ENCODE measurements at regions not wholly inside any gene's neighbourhood (a gene's known extent, or its start where the extent isn't known, plus 50 kb on each side); places are given as distances from the start of the nearest gene placed in this dataset.

- ATAC-seq (no peak), DNase-seq (no peak)
- POLR2A ChIA-PET: no interaction called here
- Mint-ChIP-seq H3K9me3 (no peaks in the 10 kb centered on the region), H3K27me3 (peaks cover 11 to 55% (median 22%) of the 10 kb centered on the region in 5 donors), H3K36me3 (no peaks in the 10 kb centered on the region), H3K4me3 (no peak overlapping the region), H3K27ac (no peak overlapping the region), H3K4me1 (peaks cover 0 to 2% (median 0%) of the 10 kb centered on the region in 4 donors)
These were observed 601.2 kb downstream of the CDH26 start for GRCh38 chr20:60559462-60559861.

GRCh38 chr20:60561052-60561451 lies 602.8 kb downstream of the CDH26 start:
- DNase-seq: no peak
- ATAC-seq: no peak
- Mint-ChIP-seq H3K4me1 (peaks cover 0 to 2% (median 0%) of the 10 kb centered on the region in 4 donors), H3K9me3 (no peaks in the 10 kb centered on the region), H3K27me3 (peaks cover 8 to 57% (median 17%) of the 10 kb centered on the region in 5 donors), H3K4me3 (no peak overlapping the region), H3K36me3 (no peaks in the 10 kb centered on the region), H3K27ac (no peak overlapping the region)
- POLR2A ChIA-PET: no interaction called here

DNA sequence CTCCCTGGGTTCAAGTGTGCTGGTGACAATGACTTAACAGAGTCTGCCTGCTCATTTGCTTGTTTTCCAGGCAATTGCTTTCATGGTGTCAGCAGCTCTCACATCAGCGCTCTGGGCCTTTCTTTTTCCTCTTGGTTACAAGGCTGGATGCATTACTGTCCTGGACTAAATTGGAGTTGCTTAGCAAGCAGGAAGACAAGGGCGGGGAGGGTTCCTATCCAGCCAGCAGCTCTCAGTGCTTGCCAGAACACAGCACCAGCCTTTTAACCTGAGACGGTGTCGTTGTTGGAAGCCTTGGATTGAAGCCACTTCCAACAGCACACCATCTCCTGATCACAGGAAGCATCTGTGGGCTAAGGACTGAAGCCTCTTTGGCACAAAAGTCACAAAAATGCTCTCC lies 606.9 kb downstream of the CDH26 start:
- no peaks in the 10 kb centered on the region for H3K9me3 Mint-ChIP-seq
- no peak for ATAC-seq
- peaks cover 4 to 30% (median 7%) of the 10 kb centered on the region in 5 donors for H3K27me3 Mint-ChIP-seq
- no peak for DNase-seq
- H3K4me3 Mint-ChIP-seq: no peak overlapping the region
- POLR2A ChIA-PET: no interaction called here
- no peak overlapping the region for H3K27ac Mint-ChIP-seq
- H3K4me1 Mint-ChIP-seq: peaks cover 0 to 2% (median 0%) of the 10 kb centered on the region in 4 donors
- no peaks in the 10 kb centered on the region for H3K36me3 Mint-ChIP-seq

DNA sequence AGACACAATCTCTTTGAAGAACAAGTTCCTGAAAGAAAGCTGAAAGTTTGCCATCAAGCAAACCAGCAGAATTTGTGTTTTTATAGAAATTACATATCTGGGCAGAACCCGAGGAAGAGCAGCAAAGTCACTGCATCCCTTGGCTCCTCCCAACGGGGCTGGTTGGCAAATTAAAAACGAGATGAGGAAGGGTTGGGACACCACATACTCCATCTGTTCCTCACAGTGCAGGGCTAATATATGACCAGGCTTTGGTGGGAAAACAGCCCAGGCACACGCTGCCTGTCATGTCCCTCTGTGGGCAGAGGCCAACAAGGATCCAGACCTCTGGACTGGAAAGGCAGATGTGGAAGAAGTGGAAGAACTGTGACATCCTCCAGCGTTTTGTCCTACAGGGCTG lies 607.3 kb downstream of the CDH26 start:
- Mint-ChIP-seq H3K36me3 (no peaks in the 10 kb centered on the region), H3K4me1 (peaks cover 0 to 2% (median 0%) of the 10 kb centered on the region in 4 donors), H3K27me3 (peaks cover 2 to 30% (median 5%) of the 10 kb centered on the region in 5 donors), H3K4me3 (no peak overlapping the region), H3K27ac (no peak overlapping the region), H3K9me3 (no peaks in the 10 kb centered on the region)
- no peak for DNase-seq
- POLR2A ChIA-PET: no interaction called here
- ATAC-seq: no peak

GRCh38 chr20:60569116-60569515 lies 610.9 kb downstream of the CDH26 start:
- POLR2A ChIA-PET: no interaction called here
- Mint-ChIP-seq H3K9me3 (no peaks in the 10 kb centered on the region), H3K36me3 (no peaks in the 10 kb centered on the region), H3K4me1 (peaks cover 0 to 2% (median 0%) of the 10 kb centered on the region in 4 donors), H3K4me3 (no peak overlapping the region), H3K27ac (no peak overlapping the region), H3K27me3 (peaks cover 0 to 23% (median 2%) of the 10 kb centered on the region in 5 donors)
- DNase-seq (no peak), ATAC-seq (no peak)

GRCh38 chr20:60570481-60571277 lies 612.5 kb downstream of the CDH26 start:
- Mint-ChIP-seq H3K4me3 (no peak overlapping the region), H3K27me3 (peaks cover 0 to 9% (median 2%) of the 10 kb centered on the region in 5 donors), H3K27ac (no peak overlapping the region), H3K36me3 (no peaks in the 10 kb centered on the region), H3K9me3 (peaks cover 0 to 3% (median 0%) of the 10 kb centered on the region in 9 donors), H3K4me1 (no peaks in the 10 kb centered on the region)
- no peak for ATAC-seq
- POLR2A ChIA-PET: no interaction called here
- no peak for DNase-seq

DNA sequence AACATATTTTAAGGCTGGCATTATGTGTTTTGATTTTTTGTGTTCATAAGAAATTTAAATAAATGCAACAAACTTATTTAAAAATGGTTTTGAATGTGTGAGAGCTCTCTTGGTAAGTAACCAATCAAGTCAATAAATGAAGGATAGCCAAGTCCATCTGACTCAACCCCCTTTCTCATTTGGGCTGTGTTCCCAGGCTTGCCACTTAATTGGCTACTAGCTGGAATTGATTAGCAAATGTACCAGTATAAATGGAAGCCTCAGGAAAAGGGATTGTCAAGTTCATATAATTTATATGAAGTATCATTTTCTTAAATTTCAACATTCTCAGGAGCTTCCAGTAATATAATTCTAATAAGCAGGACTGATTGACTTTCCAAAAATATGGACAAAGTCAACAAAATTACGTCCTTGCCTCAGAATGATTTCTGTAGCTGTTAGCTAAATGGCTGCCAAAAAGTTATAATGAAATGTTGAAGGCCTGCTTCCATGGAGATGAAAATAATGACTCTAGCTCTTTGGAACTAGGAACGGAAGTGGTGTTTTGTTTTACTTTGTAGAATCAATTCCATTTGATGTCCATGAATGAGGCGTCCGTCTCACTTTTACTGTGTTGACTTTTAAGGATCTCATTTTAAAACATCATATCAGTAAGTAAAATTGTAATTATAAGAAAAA lies 614.9 kb downstream of the CDH26 start:
- Mint-ChIP-seq H3K36me3 (no peaks in the 10 kb centered on the region), H3K4me1 (no peaks in the 10 kb centered on the region), H3K9me3 (peaks cover 0 to 3% (median 0%) of the 10 kb centered on the region in 9 donors), H3K4me3 (no peak overlapping the region), H3K27me3 (peaks cover 0 to 9% (median 3%) of the 10 kb centered on the region in 5 donors), H3K27ac (no peak overlapping the region)
- POLR2A ChIA-PET: no interaction called here
- DNase-seq (no peak), ATAC-seq (no peak)

- Mint-ChIP-seq H3K4me1 (no peaks in the 10 kb centered on the region), H3K9me3 (peaks cover 0 to 3% (median 0%) of the 10 kb centered on the region in 9 donors), H3K36me3 (no peaks in the 10 kb centered on the region), H3K27me3 (peaks cover 0 to 6% (median 0%) of the 10 kb centered on the region in 5 donors), H3K4me3 (no peak overlapping the region), H3K27ac (no peak overlapping the region)
- POLR2A ChIA-PET: no interaction called here
- DNase-seq (no peak), ATAC-seq (no peak)
These were observed 618.0 kb downstream of the CDH26 start for GRCh38 chr20:60576236-60576635.

DNA sequence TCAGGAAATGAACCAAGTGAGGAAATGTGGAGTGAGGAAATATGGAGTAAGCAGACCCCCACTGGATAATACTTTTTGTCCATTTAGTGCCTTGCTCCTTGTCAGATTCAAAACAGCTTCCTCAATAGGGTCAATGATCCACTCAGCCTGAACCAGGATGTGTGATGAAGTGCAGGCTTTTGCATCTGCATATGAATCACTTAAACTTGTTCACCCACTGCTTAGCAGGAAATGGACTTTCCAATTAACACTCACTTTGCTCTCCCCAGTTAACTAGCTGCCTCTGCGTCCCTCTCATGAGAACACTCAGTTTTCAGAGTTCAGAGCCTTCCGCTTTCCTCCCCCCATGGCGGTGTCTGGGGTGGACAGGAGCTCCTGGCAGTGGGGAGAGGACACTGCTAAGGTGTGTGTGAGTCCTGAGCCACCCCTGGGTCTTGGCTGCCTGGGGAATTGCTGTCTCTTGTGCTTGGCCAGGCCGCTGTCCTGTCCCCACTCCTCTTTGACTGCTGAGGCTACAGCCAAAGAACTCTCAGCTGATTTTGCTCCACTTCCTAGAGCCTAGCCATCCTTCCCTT lies 621.8 kb downstream of the CDH26 start:
- Mint-ChIP-seq H3K27me3 (peaks cover 0 to 6% (median 0%) of the 10 kb centered on the region in 5 donors), H3K4me3 (no peak overlapping the region), H3K36me3 (no peaks in the 10 kb centered on the region), H3K27ac (no peak overlapping the region), H3K4me1 (no peaks in the 10 kb centered on the region), H3K9me3 (no peaks in the 10 kb centered on the region)
- DNase-seq (no peak), ATAC-seq (no peak)
- POLR2A ChIA-PET: no interaction called here

- peaks cover 0 to 6% (median 2%) of the 10 kb centered on the region in 5 donors for H3K27me3 Mint-ChIP-seq
- no peak overlapping the region for H3K27ac Mint-ChIP-seq
- H3K4me3 Mint-ChIP-seq: no peak overlapping the region
- no peaks in the 10 kb centered on the region for H3K9me3 Mint-ChIP-seq
- H3K36me3 Mint-ChIP-seq: no peaks in the 10 kb centered on the region
- no peak for ATAC-seq
- POLR2A ChIA-PET: no interaction called here
- H3K4me1 Mint-ChIP-seq: no peaks in the 10 kb centered on the region
- DNase-seq: no peak
These were observed 623.4 kb downstream of the CDH26 start for GRCh38 chr20:60581606-60582115.

GRCh38 chr20:60583741-60584140 lies 625.5 kb downstream of the CDH26 start:
- no peaks in the 10 kb centered on the region for H3K9me3 Mint-ChIP-seq
- no peaks in the 10 kb centered on the region for H3K36me3 Mint-ChIP-seq
- DNase-seq: no peak
- POLR2A ChIA-PET: no interaction called here
- peaks cover 0 to 9% (median 3%) of the 10 kb centered on the region in 5 donors for H3K27me3 Mint-ChIP-seq
- H3K4me3 Mint-ChIP-seq: no peak overlapping the region
- ATAC-seq: no peak
- H3K4me1 Mint-ChIP-seq: no peaks in the 10 kb centered on the region
- no peak overlapping the region for H3K27ac Mint-ChIP-seq

DNA sequence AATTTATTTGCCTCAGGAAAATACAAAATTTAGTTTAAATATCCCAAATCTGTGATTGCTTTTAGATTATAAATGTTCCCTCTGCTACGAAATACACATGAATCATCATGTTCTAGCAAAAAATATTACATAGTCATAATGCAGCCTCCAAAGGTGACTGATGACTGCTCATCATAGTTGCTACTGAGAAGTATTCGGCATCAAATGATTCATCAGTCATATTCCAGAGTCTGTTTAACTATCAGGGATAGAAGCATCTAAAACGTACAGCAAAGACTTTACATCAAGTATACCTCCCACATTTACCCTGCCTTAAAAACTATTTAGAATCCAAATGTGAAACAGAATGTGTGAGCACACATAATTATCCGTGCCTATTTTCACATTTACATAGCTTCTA lies 626.0 kb downstream of the CDH26 start:
- DNase-seq: no peak
- Mint-ChIP-seq H3K27me3 (peaks cover 0 to 14% (median 6%) of the 10 kb centered on the region in 5 donors), H3K27ac (no peak overlapping the region), H3K36me3 (no peaks in the 10 kb centered on the region), H3K9me3 (no peaks in the 10 kb centered on the region), H3K4me3 (no peak overlapping the region), H3K4me1 (no peaks in the 10 kb centered on the region)
- no peak for ATAC-seq
- POLR2A ChIA-PET: no interaction called here

GRCh38 chr20:60585651-60586050 lies 627.4 kb downstream of the CDH26 start:
- Mint-ChIP-seq H3K36me3 (no peaks in the 10 kb centered on the region), H3K9me3 (no peaks in the 10 kb centered on the region), H3K4me3 (no peak overlapping the region), H3K4me1 (no peaks in the 10 kb centered on the region), H3K27me3 (peaks cover 0 to 22% (median 6%) of the 10 kb centered on the region in 5 donors), H3K27ac (no peak overlapping the region)
- POLR2A ChIA-PET: no interaction called here
- DNase-seq (no peak), ATAC-seq (no peak)
